ENCODE measurements at regions not wholly inside any gene's neighbourhood (a gene's known extent, or its start where the extent isn't known, plus 50 kb on each side); places are given as distances from the start of the nearest gene placed in this dataset.

DNA sequence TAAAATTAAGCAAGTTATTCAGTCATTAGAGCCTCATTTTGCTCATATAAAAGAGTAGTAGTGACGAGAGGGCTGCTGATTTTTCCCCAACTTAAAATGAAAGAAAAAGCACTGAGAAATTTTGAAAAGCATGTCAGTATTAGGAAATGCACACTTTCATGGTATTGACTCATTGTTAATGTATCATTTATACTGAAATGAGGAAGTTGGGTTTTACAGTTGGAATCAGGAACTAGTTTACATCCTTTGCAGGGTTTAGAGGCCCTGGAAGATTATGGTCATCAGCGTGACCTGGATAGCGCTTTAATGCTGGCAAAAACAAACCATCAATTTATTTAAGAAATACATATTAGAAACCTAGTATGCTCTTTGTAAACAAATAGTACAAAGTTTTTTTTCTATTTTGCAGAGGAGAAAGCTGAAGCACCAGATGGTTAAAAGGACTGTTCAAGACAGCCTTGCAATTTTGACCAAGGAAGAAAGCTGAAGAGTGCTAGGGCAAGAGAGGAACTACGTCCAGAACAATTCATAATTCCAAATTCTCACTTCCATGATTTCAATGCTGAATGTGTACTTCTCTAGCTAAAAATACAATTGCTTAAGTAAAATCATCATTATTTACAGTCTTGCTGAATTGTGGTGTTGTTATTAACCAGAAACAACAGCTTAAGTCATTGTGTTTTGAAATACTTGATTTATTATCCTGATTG is 94.8 kb upstream of the SGIP1 start:
- Histone ChIP-seq H3K9me3 (no peaks in the 10 kb centered on the region), H3K36me3 (ENCODE audit: insufficient read depth in 1 of 2, low read depth in 1 of 2) (no peaks in the 10 kb centered on the region), H3K4me1 (no peaks in the 10 kb centered on the region), H3K27ac (no peak overlapping the region), H3K27me3 (ENCODE audit: insufficient read depth in 3 of 3, low read length in 2 of 3) (no peaks in the 10 kb centered on the region), H3K4me3 (no peak overlapping the region)
- TF ChIP-seq, protein P1, sequence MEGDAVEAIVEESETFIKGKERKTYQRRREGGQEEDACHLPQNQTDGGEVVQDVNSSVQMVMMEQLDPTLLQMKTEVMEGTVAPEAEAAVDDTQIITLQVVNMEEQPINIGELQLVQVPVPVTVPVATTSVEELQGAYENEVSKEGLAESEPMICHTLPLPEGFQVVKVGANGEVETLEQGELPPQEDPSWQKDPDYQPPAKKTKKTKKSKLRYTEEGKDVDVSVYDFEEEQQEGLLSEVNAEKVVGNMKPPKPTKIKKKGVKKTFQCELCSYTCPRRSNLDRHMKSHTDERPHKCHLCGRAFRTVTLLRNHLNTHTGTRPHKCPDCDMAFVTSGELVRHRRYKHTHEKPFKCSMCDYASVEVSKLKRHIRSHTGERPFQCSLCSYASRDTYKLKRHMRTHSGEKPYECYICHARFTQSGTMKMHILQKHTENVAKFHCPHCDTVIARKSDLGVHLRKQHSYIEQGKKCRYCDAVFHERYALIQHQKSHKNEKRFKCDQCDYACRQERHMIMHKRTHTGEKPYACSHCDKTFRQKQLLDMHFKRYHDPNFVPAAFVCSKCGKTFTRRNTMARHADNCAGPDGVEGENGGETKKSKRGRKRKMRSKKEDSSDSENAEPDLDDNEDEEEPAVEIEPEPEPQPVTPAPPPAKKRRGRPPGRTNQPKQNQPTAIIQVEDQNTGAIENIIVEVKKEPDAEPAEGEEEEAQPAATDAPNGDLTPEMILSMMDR (IDR thresholded peaks at IDR 0.05), result no peak
- intact Hi-C loops (cut with DNase I), result no loop called here
- DNase-seq (no peak), ATAC-seq (no peak)
- 73 to 79% (median 74%) methylated on average over 4 of the region's 4 CpGs for WGBS, 3 donors

DNA sequence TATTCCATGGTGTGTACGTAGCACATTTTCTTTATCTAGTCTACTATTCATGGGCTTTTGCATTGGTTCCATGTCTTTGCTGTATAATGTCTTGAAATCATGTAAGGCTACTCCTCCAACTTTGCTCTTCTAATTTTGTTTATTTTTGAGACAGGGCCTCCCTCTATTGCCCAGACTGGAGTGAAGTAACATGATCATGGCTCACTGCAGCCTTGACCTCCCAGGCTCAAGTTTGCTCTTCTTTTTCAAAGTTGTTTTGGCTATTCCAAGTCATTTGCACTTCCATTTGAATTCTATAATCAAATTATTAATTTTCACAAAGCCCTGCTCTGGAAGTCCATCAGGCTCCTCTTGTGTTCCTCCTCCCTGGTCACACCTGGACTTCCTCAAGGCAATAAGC is 90.2 kb upstream of the SGIP1 start:
- no peaks in the 10 kb centered on the region for H3K9me3 ChIP-seq
- 92 to 100% (median 95%) methylated on average over 1 of the region's 1 CpG for WGBS, 3 donors
- no peak overlapping the region for H3K27ac ChIP-seq
- no peaks in the 10 kb centered on the region for H3K27me3 ChIP-seq (ENCODE audit: insufficient read depth in 3 of 3, low read length in 2 of 3)
- intact Hi-C loops (cut with DNase I), result loop anchor here in 1 of 2 donors (10.0 kb wide), 1 partner anchor 69 kb away; no protein-coding TSS in a partner anchor
- DNase-seq (no peak), ATAC-seq (no peak)
- no peaks in the 10 kb centered on the region for H3K4me1 ChIP-seq
- no peaks in the 10 kb centered on the region for H3K36me3 ChIP-seq (ENCODE audit: insufficient read depth in 1 of 2, low read depth in 1 of 2)
- TF ChIP-seq, protein P1 (IDR thresholded peaks at IDR 0.05), result no peak
- H3K4me3 ChIP-seq, result no peak overlapping the region

DNA sequence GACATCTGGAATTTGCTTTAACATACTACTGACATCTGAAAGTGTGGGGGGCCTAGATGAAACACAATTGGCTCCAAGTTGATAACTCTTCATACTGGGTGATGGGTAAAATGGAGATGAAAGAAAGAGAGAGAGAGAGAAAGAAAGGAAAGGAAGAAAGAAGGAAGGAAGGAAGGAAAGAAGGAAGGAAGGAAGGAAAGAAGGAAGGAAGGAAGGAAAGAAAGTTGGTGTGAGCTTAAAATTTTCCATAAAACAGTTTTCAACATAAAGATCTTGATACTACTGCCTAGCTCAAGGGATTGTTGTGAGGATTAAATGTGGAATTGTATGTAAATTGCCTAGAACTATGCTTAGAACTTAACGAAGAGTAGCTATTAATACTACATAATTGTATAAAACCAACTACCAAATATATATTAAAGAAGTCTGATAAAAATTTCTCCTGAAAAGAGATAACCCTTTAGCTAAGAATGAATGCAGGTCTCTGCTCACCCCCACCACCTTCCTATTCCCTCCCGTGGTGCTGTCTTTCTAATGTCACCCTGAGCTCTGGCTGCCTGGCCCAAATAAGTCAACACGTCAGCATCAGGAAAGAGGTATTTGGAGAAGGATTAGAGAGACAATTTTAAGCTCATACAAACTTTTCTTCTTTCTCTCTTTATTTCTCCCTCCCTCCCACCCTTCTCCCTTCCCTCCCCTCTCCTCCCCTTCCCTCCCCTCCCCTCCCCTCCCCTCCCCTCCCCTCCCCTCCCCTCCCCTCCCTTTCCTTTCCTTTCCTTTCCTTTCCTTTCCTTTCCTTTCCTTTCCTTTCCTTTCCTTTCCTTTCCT is 89.3 kb upstream of the SGIP1 start:
- ATAC-seq, result no peak
- intact Hi-C loops (cut with DNase I), result loop anchor here (5.0 to 10.0 kb wide), 3 partner anchors 70 to 487 kb away; no protein-coding TSS in a partner anchor
- TF ChIP-seq, protein P1 (IDR thresholded peaks at IDR 0.05), result no peak
- 53 to 68% (median 54%) methylated on average over 3 of the region's 3 CpGs for whole genome bisulfite sequencing, 3 donors
- no peak for DNase-seq
- Histone ChIP-seq H3K4me1 (no peaks in the 10 kb centered on the region), H3K4me3 (no peak overlapping the region), H3K36me3 (ENCODE audit: insufficient read depth in 1 of 2, low read depth in 1 of 2) (no peaks in the 10 kb centered on the region), H3K9me3 (no peaks in the 10 kb centered on the region), H3K27me3 (ENCODE audit: insufficient read depth in 3 of 3, low read length in 2 of 3) (no peaks in the 10 kb centered on the region), H3K27ac (no peak overlapping the region)

DNA sequence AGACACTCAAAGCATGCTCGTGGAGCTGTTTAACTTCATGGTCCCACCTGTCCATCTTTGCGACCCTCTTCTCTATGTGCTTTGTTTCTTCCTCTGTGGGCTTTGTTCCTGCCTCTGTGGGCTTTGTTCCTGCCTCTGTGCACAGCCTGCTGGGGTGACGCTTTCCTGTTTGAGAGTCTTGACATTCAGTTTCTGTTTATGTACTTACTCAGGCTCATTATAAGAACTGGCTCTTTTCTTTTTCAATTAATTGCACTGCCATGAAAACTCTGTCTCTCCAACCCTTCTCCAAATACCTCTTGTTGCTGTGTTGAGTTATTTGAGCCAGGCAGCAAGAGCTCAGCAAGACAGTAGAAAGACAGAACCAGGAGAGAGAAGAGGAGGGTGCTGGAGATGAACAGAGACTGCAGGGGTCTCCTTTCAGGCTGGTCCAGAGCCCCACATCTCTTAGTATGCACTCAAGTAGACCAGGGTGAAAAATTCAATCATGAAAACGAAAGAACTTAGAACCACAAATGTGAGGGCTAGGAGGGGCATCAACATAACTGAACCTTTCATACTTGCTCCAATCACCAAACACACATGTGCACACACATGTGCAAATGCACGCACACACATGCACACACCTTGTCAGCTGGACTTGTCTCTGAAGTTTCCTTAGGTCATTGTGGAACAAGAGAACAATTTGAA is 88.3 kb upstream of the SGIP1 start:
- intact Hi-C loops (cut with DNase I), result loop anchor here (1.0 to 10.0 kb wide), 6 partner anchors 71 to 488 kb away; no protein-coding TSS in a partner anchor
- Histone ChIP-seq H3K27me3 (ENCODE audit: insufficient read depth in 3 of 3, low read length in 2 of 3) (no peaks in the 10 kb centered on the region), H3K4me1 (peaks cover 7% of the 10 kb centered on the region), H3K27ac (no peak overlapping the region), H3K9me3 (no peaks in the 10 kb centered on the region), H3K36me3 (ENCODE audit: insufficient read depth in 1 of 2, low read depth in 1 of 2) (no peaks in the 10 kb centered on the region), H3K4me3 (no peak overlapping the region)
- WGBS, 3 donors, result 72 to 79% (median 78%) methylated on average over 5 of the region's 5 CpGs
- ATAC-seq (peak in 2 of 4 donors; percentile 35 to 50), DNase-seq (peak in 1 of 2 donors; percentile 45)
- TF ChIP-seq, protein P1 (IDR thresholded peaks at IDR 0.05), result no peak

All from psoas muscle (tissue), 7 donors.